HG03280 (cell line): ENCODE measurements at regions not wholly inside any gene's neighbourhood (a gene's known extent, or its start where the extent isn't known, plus 50 kb on each side); places are given as distances from the start of the nearest gene placed in this dataset.
"Not testable (repeated sequence)": the region's sequence is repeated elsewhere in the genome, so short reads cannot be mapped to it uniquely, and the experiment has no call there.

ENCODE experiments used
- ATAC-seq: cut with Tn5 transposase; IDR thresholded peaks from one replicate; pipeline ENCODE4 v1.9.1; 2021; ENCODE audit warnings: mild to moderate bottlenecking, moderate library complexity; ENCODE audit not compliant: unreplicated experiment

DNA sequence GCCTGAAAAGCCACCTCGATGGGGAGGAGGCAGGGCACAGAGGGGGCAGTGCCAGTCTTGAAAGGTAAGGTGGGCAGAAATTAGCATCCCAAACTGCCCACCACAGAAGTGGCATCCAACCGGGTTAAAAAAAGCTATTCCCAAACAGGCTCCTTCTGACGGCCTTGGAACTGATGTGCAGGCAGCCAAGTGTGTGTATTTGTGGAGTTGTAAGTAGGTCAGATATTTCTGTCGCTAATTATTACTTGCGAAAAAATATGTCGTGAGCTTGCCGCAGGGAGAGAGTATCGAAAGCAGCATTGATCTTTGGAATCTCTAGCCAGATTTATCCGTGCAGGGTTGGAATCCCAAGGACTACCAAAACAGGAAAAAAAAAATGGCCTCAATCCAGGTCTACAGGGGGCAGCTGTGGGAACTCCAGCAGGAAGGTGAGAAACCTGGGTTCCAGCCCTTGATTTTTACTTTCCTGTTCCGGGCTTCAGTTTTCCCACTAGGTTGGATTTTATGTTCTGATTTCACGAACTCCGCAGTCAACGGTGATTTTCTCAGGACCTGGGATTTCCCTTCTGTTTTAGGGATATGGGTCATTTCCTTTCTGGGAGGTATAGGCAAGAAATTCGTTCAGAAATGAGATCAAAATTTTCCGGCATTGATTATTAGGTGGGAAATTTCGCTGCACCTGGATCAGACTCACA, 200.8 kb downstream of the RGS3 start:
- no peak for ATAC-seq

DNA sequence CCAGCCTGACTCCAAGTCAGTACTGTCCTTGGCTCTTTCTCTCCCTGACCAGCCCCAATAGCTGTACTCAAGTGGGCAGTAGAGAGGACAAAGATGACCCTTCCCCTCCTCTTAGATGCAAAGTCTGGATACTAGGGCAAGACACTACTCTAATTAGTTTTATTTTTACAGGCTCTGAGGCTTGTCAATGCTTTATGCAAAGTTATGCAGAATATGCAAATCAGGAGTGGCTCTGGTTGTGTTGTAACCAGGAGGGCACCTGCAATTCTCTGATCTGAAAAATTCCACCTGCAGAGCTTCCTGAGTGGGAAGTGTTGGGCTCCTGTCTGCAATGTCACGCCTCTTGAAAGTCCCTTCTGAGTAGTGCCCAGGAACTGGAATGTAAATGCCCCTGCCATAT, 201.5 kb downstream of the RGS3 start:
- no peak for ATAC-seq

DNA sequence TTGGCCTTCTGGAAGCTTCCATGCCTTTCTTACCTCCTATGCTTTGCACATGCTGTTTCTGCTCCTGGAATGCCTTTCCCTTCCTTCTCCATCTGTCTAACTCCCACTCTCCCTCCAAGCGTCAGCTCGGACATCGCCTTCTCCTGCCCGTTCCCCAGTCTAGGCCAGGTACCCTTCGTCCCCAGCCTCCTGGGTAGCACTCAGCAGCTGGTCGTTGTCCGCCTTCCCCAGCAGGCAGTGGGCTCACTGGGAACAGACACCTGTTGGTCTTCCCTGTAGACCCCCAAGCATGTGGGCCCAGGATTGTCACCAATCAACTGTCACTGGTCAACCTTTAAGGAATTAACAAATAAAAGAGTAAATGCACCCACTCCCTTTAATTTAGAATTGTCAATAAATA, 202.2 kb downstream of the RGS3 start:
- no peak for ATAC-seq

DNA sequence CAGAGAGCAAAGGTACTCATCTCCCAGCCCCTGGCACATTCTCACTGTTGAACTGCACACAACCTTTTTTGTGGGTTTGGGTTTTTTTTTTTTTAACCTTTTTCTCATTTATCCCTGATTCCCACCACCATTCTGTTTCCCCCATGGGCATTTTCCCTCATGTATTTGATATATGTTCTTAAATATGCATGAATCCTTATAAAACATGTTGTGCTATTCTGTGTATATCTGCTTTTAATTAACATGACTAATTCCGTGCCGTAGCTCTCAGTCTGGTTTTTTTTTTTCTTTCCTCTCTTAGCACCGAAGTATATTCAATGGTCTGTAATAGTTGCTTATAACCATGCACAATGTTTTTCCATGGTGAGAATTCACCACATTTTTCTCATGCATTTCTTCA, 204.5 kb downstream of the RGS3 start:
- no peak for ATAC-seq

DNA sequence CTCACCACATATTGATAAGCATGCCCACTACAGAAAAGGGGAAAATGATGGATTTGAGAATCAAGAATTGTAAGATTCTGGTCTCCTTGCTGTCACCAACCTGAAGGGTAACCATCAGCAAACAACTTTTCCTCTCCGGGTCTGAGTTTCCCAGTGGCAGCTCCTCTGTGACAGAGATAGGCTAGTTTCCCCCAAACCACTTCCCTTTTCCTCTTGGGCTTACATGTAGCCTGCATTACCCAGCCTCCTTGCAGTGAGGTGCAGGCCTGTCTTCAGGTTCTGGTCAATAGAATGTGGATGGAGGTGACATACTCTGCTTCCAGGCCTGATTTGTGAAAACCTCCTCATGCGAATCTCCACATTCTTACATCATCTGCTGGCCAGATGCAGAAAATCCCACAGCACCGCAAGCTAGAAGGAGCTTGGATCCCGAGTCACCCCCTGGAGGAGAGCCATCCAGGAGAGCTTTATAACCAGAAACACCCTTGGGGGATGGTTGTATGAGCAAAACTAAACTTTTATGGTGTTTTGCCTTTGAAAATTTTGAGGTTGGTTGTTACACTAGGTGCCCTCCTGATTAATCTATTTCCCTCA, 206.1 kb downstream of the RGS3 start:
- no peak for ATAC-seq

DNA sequence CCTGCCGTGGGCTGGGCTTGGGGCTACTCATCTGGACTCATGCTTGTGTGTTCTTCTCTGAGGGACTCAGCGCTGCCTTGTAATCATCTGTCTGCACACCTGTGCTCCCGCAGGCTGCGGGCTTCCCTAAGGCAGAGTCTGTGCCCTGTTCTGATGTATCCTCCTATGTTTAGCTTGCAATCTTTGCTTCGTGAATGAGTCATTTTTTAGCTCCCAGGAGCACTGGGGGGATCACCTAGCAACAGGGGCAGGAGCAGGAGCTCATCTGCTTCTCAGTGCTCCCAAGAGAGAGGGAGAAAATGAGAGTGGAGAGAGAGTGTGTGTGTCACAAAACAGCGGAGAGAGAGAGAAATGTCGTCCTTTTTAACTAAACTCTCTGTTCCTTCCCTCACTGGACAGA, 202.4 kb upstream of the ZNF618 start:
- no peak for ATAC-seq

DNA sequence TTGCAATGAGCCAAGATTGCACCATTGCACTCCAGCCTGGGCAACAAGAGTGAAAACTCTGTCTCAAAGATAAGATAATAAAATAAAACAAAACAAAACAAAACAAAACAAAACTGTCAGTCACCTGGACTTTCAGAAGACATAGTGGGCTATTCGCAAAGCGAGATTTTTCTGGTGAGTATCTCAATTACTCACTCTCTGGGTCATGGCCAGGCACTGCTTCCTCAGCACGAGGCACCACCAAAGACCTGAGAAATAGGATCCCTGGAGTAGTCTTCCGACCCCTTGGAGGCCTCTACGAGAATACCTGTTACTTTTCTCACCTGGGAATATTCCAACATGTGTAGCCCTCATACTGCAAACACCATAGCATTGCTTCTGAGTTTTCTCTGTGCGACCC, 201.7 kb upstream of the ZNF618 start:
- ATAC-seq, result no peak

DNA sequence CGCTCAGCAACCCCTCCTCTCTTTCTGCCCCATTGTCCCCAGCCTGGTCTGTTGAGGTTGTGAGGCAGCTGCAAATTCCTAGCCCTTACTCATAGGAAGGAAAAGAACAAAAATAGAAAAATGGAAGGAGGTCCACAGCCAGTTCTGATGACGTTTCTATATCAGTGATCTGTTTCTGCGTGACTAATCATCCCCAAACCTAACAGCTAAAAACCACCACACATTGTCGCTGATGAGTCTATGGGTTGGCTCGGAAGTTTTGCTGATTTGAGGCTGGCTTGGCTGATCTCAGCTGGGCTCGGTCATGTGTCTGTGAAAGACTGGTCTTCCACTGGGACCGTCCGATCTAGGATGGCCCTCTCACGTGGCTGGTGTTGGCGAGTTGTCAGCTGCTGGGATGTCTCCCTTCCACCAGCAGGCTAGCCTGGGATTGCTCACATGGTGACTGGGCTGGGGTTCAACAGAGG, 200.6 kb upstream of the ZNF618 start:
- no peak for ATAC-seq

DNA sequence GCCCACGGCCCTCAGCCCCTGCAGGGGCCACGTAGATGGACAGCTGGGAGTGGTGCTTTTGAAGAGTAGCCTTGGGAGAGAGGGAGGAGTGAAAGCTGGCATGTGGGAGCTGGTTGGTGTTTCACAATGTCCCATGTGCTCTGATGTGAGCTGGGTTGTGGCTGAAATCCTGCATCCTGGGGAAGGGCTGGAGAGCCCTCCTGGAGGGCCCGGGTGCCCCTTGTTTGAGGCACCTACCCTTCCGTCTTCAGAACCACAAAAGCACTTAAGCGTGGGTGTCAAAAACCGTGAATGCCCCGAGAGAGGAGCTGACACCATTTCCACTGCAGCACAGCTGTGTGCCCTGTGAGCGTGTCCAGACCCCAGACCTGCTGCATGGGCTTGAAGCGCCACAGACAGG, 199.1 kb upstream of the ZNF618 start:
- no peak for ATAC-seq

DNA sequence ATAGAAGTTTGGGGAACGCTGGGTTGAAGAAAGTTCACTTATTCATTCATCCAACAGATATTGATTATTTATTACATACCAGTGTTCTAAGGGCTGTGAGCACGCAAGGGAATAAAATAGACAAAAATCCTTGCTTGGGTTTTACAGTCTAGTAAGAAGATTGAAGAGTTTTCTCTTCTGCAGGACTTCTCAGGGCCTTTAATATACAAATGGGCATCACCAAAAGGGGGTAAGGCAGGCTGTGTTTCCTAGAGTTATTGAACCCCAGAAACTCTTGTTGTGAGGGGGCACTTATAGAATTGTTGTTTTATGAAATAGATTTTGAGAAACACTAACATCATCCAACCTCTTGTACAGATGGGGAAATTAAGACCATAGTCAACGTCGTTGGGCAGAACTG, 198.5 kb upstream of the ZNF618 start:
- no peak for ATAC-seq

DNA sequence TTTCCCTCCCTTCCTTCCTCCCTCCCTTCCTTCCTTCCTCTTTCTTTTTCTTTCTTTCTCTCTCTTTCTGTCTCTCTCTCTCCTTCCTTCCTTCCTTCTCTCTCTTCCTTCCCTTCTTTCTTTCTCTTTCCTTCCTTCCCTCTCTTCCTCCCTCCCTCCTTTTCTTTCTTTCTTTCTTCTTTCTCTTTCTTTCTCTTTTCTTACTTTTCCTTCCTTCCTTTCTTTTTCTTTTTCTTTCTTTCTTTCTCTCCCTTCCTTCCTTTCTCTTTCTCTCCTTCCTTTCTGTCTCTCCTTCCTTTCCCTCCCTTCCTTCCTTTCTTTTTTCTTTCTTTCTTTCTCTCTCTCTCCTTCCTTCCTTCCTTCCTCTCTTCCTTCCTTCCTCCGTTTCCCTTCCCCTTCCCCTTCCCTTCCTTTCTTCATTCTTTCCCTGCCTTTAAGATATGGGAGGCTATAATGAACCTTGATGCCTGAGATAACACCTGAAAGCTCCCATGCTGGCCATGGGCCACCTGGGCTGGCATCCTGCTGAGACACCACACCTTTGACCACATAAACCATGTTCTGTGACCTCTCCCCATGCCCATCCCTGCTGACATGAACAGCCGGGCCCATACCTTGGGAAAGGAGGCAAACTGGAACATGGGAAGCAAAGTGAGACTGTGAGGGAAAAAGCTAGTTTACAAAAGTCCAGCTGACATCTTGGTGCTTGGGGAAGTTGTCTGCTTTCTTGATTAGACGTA, 197.8 kb upstream of the ZNF618 start:
- no peak for ATAC-seq

DNA sequence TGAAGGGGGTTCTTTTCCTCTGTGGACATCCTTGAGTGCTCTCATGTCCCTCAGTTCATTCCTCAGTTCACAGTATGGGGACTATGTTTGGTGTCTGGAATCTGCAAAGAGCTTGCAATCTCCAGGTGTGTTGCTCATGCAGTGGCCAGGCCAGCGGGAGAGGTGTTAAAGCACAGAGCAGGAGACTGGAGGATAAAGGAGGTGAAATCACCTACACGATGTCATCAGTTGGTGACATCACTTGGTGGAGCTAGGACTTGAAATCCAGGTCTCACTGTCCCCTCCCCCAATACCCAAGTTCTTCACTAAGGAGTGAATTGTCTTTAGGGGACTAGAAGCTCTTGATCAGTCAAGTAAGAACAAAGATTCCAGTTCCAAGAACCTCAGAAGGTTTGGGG, 197.3 kb upstream of the ZNF618 start:
- no peak for ATAC-seq

DNA sequence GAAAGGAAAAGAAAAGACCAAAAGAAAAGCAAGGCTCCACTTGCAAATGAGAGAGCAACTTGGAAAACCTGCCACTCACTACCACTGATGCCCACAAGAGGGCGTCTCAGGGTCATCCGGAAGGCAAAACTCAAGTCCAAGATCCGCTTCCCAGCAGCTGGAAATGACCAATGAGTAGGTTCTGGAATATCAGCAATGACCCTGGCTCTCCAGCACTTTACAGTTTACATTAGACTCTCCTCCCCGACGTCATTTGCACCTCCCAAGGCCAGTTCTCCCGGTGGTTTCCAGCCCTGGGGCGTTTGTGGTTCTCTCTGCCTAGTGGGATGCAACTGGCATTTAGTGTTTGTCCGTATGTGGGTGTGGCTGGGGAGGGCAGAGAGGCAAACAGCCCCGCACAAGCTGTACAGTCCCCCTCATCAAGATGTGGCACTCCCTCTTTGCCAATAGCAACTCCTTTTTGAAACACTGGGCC, 193.8 kb upstream of the ZNF618 start:
- no peak for ATAC-seq

DNA sequence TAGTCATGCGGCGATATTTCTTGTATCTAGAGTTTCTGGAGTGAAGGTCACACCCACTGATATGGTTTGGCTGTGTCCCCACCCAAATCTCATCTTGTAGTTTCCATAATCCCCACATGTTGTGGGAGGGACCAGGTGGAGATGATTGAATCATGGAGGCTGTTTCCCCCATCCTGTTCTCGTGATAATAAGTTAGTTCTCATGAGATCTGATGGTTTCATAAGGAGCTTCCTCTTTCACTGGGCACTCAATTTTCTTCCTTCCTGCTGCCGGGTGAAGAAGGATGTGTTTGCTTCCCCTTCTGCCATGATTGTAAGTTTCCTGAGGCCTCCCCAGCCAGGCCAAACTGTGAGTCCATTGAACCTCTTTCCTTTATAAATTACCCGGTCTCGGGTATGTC, 190.5 kb upstream of the ZNF618 start:
- ATAC-seq, result not testable (repeated sequence)

DNA sequence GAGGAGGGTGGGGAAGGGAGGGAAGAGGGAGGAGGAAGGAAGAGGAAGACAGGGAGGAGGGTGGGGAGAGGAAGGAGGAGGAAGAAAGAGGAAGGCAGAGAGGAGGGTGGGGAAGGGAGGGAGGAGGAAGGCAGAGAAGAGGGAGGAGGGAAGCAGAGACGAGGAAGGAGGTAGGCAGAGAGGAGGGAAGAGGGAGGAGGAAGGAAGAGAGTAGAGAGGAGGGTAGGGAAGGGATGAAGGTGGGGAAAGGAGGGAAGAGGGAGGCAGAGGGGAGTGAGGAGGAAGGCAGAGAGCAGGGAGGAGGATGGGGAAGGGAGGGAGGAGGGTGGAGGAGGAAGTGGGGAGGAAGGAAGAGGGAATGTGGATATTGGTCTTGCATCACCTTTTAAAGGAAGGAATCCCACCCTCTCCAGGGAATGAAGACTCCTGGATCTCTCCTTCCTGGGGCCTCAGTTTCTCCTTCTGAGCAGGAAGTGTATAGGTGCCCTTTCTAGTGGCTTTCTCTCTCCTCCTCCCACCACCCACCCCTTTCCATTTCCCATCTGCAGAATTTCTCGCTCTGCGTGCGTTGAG, 188.9 kb upstream of the ZNF618 start:
- ATAC-seq, result no peak

DNA sequence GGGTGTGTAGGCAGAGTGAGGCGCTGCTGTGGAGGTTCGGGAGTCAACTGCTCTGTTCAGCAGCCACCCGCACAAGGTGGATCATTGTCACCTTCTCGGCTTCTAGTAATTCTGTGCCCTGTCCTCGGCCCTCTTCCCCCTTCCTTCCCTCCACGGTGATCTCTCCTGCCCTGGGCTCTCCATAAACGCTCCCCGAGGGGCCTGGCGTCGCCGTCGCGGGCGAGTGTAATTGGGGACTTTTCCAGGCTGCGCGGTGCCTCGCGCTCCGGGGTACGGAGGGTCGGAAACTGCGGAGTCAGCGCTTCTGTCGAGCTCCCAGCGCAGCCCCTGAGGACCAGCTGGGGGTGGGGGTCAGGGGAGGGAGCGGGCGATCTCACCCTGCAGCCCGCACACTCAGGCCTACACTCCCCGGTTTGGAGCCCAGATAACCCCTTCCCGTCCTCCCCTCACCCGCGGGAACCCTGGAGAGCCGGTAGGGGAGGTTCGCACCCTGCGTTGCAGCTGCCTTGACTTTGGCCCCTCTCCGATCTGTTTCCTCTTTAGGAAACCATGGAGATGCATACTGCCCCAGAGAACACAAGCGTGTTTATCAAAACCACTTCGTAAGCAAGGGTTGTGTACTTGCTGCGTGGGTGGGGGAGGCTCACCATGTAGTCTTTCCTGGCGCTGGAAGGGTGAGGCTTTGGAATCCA, 188.3 kb upstream of the ZNF618 start:
- ATAC-seq, result no peak

DNA sequence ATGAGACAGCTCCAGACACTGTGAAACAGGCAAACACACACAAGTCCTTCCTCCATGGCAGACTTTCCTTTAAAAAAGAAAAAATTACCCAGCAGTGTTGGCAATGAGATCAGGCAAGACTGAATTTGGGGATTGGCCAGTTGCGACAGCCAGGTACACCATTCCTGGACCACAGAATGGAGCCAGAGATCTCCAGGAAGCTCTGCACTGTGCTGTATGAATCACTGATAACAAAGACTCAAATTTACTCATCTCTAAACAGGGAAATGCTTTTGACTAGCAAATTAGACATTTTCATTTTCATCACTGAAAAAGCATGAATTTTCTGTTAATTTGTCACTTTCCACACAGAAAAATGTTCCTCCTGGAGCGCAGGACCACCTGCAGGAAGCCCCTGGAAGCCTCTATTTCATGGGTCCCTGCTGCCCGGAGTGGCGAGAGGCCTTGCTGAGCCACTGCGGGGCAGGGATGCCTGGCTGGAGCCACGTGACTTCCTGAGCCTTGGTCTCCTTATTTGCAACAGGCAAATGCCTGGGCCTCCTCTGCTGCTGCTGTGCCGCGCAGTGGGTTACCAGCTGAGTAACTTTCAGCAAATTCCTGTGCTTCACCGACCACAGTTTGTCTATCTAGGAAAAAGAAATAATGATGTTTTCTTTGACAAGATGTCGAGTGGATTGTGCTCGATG, 185.9 kb upstream of the ZNF618 start:
- ATAC-seq, result no peak

DNA sequence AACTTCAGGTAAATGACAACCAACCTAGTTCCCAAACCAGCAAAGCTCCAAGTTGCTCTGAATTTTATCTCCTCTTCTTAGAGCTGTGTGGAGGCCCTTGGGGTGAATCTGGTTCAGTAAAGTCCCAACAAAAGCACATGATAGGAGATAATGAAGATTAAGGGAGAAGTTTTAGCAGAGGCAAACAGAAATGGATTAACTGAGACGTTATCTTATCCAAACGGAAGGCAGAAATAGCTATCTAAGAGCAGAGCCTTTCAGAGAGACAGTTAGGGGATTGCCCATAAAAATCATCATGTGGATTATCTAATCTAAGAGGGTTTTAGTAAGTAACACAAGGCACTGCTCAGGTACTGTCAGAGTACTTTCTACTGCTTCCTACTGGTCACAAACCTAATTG, 183.9 kb upstream of the ZNF618 start:
- no peak for ATAC-seq

DNA sequence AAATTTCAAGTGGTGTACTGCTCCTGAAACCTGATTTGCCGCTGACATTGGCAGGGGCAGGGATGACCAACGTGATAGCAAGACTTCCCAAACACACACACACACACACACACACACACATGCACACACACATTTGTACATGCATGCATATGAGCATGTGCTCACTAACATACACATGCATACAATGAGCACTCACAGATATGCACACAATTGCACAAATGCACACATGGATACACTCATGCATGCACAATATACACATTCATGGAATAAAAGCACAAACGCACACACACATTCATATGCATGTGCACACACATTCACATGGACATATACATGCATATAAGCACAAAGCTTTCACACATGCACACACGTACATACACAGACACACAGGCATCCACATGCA, 181.2 kb upstream of the ZNF618 start:
- ATAC-seq, result no peak

DNA sequence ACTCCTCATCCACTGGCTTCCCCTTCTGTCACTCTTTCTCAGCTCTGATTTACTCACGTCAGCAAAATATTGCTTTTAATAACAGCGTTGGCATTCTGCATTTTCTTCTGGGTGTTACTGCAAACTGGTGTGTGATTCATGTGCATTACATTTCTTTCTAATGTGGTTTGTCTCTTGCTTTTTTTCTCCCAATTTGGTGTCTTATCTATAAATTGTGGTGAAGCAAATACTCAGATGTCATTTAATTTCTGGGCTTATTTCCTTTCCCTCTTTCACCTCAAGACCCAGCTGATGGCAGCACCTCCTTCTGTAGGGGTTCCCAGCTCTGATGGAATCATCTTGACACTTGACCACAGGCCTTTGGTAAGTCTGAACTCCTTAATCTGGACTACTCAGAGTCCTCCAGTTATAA, 180.7 kb upstream of the ZNF618 start:
- ATAC-seq, result no peak

DNA sequence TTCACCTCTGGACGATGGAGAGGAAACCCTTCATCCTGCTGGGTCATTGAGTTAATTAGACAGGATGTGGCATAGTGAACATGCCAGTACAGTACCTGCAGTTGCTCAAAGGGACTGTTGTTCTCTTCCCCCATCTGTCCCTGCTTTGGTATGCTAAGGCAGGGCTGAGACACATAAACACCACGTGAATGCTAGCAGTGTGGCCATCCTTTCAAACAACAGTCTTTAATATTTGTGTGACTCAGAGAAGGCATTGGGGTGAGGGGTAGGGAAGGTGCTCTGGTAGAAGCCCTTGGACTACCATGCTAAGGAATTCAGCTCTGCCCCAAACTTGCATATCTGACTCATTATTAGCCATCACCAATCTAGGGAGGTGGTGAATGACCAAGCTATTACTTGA, 180.2 kb upstream of the ZNF618 start:
- ATAC-seq, result no peak
